Activated naive CD8-positive, alpha-beta T cell (primary cell): ENCODE measurements at regions not wholly inside any gene's neighbourhood (a gene's known extent, or its start where the extent isn't known, plus 50 kb on each side); places are given as distances from the start of the nearest gene placed in this dataset.

Experiments used
- H3K27ac Mint-ChIP-seq: one replicate; pipeline ENCODE4 v1.8.0; 2021; ENCODE audit warnings: mixed read lengths
- H3K27me3 Mint-ChIP-seq: one replicate; pipeline ENCODE4 v1.8.0; 2021; ENCODE audit warnings: mixed read lengths
- H3K36me3 Mint-ChIP-seq: one replicate; pipeline ENCODE4 v1.8.0; 2021; ENCODE audit warnings: mixed read lengths
- H3K4me1 Mint-ChIP-seq: one replicate; pipeline ENCODE4 v1.8.0; 2021; ENCODE audit warnings: low read depth, mixed read lengths
- H3K4me3 Mint-ChIP-seq: one replicate; pipeline ENCODE4 v1.8.0; 2021; ENCODE audit warnings: mild to moderate bottlenecking, mixed read lengths
- H3K9me3 Mint-ChIP-seq: one replicate; pipeline ENCODE4 v1.8.0; 2021; ENCODE audit warnings: low read depth, mixed read lengths

DNA sequence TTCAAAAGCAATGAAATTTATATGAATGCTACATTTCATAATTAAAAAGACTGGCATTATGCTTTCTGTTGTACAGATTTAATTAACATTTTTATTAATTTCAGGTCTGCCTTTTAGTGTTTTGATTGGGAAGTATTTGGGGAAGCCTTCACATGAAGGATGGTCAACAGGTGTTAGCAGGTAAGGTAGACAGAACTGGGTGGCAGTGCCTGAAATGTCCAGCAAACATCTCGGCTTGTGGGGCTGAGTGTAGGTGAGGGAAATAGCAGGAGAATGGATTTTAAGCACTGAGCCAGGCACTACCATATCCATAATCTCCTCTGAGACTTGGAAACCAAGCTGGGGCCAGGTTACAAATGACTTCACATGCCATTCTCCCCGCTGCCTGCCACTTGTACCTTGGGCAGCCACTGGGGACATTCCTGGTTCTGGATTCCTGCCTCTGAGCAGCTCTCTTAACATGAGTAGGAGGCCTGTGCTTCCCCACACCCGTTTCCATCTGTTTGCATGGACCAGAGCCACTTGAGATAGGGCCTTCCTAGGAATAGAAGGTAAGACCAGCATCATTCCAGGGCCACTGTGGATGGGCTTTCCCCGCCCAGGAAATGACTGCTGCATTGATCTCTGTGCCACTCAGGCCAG lies 125.9 kb upstream of the HES1 start:
- Mint-ChIP-seq H3K9me3 (no peaks in the 10 kb centered on the region), H3K27me3 (peaks cover 2% of the 10 kb centered on the region), H3K4me1 (no peaks in the 10 kb centered on the region), H3K36me3 (no peaks in the 10 kb centered on the region), H3K27ac (no peak overlapping the region), H3K4me3 (no peak overlapping the region)

DNA sequence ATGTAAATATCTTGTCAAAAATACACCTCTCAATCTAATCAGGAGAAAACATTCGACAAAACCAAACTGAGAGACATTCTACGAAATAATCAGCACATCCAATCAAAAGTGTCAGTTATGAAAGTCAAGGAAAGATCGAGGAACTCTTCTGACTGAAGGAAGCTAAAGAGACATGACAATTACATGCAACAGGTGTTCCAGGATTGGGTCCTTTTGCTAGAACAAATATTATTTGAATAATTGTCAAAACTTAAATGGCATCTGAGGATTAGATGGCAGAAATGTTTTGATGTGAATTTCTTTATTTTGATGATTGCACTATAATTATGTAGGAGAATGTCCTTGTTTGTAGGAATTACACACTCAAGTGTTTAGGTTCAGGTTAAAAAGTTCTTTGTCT lies 124.1 kb upstream of the HES1 start:
- Mint-ChIP-seq H3K9me3 (no peaks in the 10 kb centered on the region), H3K4me1 (no peaks in the 10 kb centered on the region), H3K36me3 (no peaks in the 10 kb centered on the region), H3K27ac (no peak overlapping the region), H3K4me3 (no peak overlapping the region), H3K27me3 (no peaks in the 10 kb centered on the region)

DNA sequence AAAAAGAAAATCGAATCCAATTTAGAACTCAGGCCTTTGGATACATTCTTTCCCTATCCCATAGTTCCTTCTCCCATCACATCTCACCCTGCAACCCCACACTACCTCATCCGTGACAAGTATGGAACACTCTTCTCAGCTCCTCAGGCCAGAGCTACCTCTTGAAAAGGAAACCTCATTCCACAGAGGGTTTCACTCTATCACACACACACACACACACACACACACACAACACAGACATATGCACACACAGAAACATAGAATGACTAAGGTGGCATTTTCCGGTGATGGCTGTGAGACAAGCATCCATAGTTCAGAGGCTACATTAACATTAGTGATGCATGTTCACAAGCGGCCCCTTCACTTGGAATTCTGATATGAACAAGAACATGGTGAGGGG lies 122.0 kb upstream of the HES1 start:
- no peaks in the 10 kb centered on the region for H3K9me3 Mint-ChIP-seq
- H3K27me3 Mint-ChIP-seq: no peaks in the 10 kb centered on the region
- no peak overlapping the region for H3K4me3 Mint-ChIP-seq
- no peaks in the 10 kb centered on the region for H3K36me3 Mint-ChIP-seq
- H3K27ac Mint-ChIP-seq: no peak overlapping the region
- H3K4me1 Mint-ChIP-seq: no peaks in the 10 kb centered on the region

DNA sequence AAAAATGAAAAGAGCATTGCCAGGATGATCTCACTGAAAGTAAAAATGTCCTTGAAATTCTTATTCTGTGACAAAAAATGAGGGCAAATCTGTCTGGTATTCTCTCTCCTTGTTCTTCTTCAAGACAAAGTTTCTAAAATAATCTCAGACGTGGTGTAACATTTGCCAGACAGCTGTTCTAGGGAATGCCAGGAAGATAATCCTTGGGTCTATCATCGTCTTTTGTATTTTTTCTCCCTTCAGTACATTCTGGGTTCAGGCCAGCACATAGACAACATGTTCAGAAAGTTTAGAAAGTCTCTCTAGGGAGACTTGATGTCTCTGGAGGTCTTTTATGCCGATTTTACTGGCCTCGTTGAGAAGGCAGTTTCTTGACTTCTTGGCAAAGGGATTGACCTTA lies 121.2 kb upstream of the HES1 start:
- H3K9me3 Mint-ChIP-seq: no peaks in the 10 kb centered on the region
- H3K36me3 Mint-ChIP-seq: no peaks in the 10 kb centered on the region
- H3K4me1 Mint-ChIP-seq: no peaks in the 10 kb centered on the region

DNA sequence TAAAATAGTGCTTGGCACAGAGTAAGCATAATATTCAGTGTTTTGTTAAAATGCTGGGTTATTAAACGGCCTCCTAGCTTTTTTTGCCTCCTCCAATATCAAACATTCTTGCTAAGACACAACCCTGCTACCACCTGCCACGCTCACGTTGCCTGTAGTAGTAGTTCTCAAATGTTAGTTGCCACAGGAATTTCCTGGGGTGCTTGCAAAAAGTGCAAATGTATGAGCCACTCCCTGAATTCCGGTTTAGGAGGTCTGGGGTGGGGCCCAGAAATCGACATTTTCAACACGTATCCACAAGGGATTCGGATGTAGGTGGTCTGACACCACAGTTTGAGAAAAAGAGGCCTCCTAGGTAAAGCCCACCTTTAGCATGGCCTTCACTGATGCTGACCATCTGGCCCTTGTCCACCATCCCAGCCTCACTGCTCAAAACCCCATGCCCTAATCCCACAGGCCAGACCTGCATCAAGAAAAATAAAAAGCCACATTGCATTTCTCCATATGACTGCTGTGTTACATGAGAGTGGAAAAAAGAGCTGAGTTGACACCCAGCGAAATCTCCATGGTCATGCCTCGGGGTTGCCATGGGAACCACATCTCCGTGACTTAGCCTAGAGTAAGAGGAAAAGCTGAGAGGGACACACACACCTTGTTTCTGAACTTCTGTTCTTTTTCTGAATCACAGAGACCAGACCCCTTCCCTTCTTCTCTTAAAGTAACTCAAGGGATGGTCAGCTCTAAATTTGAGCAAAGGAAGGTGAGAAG lies 116.4 kb upstream of the HES1 start:
- H3K27ac Mint-ChIP-seq: no peak overlapping the region
- H3K36me3 Mint-ChIP-seq: no peaks in the 10 kb centered on the region
- no peak overlapping the region for H3K4me3 Mint-ChIP-seq
- H3K27me3 Mint-ChIP-seq: no peaks in the 10 kb centered on the region
- H3K9me3 Mint-ChIP-seq: no peaks in the 10 kb centered on the region
- peaks cover 6% of the 10 kb centered on the region for H3K4me1 Mint-ChIP-seq

More for the DNA sequence above, 121.2 kb upstream of the HES1 start:
- H3K27me3 Mint-ChIP-seq: no peaks in the 10 kb centered on the region
- no peak overlapping the region for H3K4me3 Mint-ChIP-seq
- H3K27ac Mint-ChIP-seq: no peak overlapping the region

DNA sequence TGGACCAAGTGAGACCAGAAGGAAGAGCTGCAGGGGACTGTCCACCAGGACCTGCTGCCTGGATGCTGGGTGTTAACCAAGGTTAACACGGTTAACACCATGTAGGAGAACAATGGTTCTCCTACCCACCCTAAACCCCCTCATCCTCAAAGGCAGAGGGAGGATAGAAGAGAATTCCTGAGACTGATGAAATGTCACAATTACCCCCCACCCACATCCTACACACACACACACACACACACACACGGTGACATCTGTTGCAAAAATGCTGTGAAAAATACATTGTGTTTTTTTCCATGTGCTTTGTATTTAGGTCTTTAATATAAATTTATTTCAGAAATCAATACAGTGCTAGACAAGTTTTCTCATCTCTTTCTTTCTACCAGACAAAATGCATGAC lies 113.9 kb upstream of the HES1 start:
- Mint-ChIP-seq H3K4me1 (peaks cover 16% of the 10 kb centered on the region), H3K27me3 (no peaks in the 10 kb centered on the region), H3K27ac (no peak overlapping the region), H3K4me3 (no peak overlapping the region), H3K9me3 (no peaks in the 10 kb centered on the region), H3K36me3 (no peaks in the 10 kb centered on the region)

DNA sequence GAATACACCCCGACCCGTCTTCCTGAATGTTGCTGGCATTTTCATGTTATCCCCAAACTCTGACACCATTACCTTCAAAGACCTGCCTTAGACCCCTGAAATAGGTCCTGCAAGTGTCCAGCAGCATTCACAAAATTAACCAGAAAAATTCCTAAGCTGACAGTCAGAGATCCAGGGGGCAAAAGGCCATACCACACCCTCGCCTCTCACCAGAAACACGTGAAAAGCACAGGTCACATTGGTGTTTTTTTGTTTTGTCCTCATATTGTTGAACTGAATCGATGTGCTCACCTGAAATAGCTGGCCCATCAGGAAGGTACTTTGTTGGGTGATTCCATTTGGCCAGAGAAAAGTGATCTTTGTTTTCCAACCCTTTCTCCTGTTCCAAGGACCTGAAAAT lies 113.1 kb upstream of the HES1 start:
- no peaks in the 10 kb centered on the region for H3K36me3 Mint-ChIP-seq
- H3K4me1 Mint-ChIP-seq: peaks cover 16% of the 10 kb centered on the region
- no peaks in the 10 kb centered on the region for H3K9me3 Mint-ChIP-seq
- no peak overlapping the region for H3K27ac Mint-ChIP-seq
- no peaks in the 10 kb centered on the region for H3K27me3 Mint-ChIP-seq
- no peak overlapping the region for H3K4me3 Mint-ChIP-seq

DNA sequence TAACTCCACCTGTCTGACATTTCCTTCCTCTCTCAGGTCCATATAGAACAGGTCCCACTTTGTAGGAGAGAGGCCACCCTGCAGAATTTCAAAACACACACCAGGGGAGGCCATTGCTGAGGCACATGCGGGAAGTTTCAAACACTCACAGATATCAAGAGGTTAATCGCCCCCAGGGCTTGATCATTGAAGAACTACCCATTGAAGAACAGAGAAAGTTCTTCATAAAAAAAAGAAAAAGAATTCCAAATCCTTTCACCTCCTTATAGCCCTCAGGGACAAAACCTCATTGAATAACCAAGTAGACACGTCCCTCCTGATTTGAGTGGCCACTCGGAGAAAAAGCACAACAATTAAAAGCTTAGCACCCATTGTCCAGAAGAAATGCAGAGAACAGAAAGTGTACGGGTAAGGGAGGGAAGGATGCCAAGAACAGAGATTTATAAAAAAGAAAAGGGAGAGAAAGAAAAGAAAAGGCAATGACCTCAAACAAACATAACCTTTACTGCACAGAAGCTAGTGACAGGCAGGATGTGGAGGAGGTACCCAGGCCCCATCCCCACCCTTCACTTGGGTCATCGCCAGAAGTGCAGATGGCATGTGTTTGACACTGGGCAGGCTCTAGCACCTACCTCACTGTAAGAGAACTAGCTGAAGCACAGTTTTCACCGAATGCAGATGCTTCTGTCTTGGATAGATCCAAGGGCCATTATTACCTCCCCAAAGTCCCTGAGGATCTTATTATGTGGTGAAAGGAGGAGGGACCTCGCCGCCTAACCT lies 112.3 kb upstream of the HES1 start:
- Mint-ChIP-seq H3K4me3 (no peak overlapping the region), H3K27ac (no peak overlapping the region), H3K4me1 (peaks cover 16% of the 10 kb centered on the region), H3K9me3 (peaks cover 3% of the 10 kb centered on the region), H3K27me3 (no peaks in the 10 kb centered on the region), H3K36me3 (no peaks in the 10 kb centered on the region)

DNA sequence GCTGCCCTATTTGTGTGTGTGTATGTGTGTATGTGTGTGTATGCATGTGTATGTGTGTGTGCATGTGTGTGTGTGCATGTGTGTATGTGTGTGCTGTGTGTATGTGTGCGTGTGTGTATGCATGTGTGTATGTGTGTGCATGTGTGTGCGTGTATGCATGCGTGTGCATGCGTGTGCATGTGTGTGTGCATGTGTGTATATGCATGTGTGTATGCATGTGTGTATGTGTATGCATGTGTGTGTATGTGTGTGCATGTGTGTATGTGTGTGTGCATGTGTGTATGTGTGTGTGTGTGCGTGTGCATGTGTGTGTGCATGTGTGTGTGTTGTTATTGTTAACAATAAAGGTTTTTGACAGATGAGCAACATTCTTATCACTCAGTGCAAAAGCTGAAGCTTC lies 110.8 kb upstream of the HES1 start:
- Mint-ChIP-seq H3K9me3 (peaks cover 4% of the 10 kb centered on the region), H3K4me1 (peaks cover 16% of the 10 kb centered on the region), H3K36me3 (no peaks in the 10 kb centered on the region), H3K4me3 (no peak overlapping the region), H3K27ac (no peak overlapping the region), H3K27me3 (no peaks in the 10 kb centered on the region)

DNA sequence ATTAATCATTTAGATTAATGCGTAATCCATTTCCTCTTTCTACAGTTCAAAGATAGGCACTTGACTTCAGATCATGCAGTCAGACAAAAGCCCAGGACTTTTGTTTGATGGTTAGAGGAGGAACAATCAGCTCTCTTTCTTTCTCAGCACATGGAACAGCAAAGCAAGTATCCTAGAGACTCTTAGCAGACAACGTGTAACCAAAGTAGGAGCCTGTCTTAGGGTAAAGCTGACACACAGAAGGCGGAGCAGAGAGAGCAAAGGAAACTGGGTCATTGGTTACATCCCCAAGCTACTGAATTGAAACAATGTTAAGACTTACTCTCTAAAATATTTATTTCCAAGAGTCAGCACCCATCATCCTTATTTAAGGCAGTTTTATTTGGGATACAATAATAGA lies 110.0 kb upstream of the HES1 start:
- Mint-ChIP-seq H3K4me1 (peaks cover 16% of the 10 kb centered on the region), H3K4me3 (no peak overlapping the region), H3K27ac (no peak overlapping the region), H3K27me3 (no peaks in the 10 kb centered on the region), H3K9me3 (peaks cover 4% of the 10 kb centered on the region), H3K36me3 (no peaks in the 10 kb centered on the region)

DNA sequence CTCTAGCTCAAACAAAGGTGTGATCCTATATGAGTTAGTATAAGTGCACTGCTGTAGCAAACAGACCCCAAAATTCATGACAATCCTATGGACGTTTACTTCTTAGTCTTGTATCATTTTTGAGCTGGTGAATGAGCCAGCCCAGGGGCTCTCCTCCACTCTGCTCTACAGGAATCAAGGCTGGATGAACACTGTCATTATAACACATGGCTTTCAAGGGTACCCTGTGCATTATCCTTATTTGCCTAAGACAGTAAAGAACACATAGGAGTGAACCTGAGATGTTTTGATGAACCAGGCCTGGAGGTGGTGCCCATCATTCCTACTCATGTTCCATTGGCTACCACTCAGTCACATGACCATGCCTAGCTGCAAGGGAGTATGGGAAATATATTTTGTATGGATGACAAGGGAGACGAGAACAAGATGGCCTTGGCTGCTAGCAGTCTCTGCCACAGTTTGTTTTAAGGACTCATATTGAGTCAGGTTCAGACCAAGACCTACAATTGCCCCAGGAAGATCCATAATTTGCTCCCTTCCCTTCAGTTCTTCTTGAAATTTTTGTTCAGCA lies 107.4 kb upstream of the HES1 start:
- no peak overlapping the region for H3K4me3 Mint-ChIP-seq
- H3K27ac Mint-ChIP-seq: no peak overlapping the region
- peaks cover 14% of the 10 kb centered on the region for H3K4me1 Mint-ChIP-seq
- H3K9me3 Mint-ChIP-seq: peaks cover 4% of the 10 kb centered on the region
- H3K36me3 Mint-ChIP-seq: no peaks in the 10 kb centered on the region
- peaks cover 2% of the 10 kb centered on the region for H3K27me3 Mint-ChIP-seq

DNA sequence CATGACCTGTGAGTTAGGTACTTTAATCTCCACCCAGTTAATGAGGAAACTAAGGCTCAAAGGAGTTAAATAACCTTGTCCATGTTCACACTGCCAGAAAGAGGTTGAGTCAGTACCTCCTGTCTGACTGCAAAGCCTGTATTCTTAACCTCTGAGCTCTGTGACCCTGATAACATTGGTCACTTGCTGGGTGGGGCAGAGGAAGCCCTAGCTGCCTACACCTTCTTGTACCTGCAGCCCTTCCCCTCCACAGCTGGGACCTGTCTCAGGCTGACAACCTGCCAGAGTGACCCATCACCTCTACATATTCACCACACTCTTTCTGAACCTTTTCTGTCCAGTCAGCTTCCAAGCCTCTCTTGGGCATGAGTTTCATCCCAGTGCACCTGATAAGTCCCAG lies 106.1 kb upstream of the HES1 start:
- Mint-ChIP-seq H3K27me3 (peaks cover 2% of the 10 kb centered on the region), H3K36me3 (no peaks in the 10 kb centered on the region), H3K27ac (no peak overlapping the region), H3K4me3 (no peak overlapping the region), H3K4me1 (peaks cover 9% of the 10 kb centered on the region), H3K9me3 (peaks cover 4% of the 10 kb centered on the region)

DNA sequence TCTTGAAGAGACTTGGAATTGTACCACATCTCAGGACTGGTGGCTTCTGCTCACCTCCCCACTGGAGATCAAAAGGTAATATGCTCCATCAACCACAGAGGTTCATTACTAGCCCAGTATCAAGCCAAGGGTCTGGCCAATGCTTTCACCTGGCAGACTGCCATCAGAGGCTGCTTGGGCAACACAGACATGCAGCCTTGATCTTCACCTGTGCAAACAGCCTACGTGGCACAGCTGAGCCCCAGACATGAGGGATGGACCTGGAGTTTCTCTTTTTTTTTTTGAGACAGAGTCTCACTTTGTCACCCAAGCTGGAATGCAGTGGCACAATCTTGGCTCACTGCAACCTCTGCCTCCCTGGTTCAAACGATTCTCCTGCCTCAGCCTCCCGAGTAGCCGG lies 105.6 kb upstream of the HES1 start:
- H3K27me3 Mint-ChIP-seq: peaks cover 2% of the 10 kb centered on the region
- no peak overlapping the region for H3K4me3 Mint-ChIP-seq
- peaks cover 4% of the 10 kb centered on the region for H3K9me3 Mint-ChIP-seq
- H3K27ac Mint-ChIP-seq: no peak overlapping the region
- H3K4me1 Mint-ChIP-seq: peaks cover 4% of the 10 kb centered on the region
- H3K36me3 Mint-ChIP-seq: no peaks in the 10 kb centered on the region

DNA sequence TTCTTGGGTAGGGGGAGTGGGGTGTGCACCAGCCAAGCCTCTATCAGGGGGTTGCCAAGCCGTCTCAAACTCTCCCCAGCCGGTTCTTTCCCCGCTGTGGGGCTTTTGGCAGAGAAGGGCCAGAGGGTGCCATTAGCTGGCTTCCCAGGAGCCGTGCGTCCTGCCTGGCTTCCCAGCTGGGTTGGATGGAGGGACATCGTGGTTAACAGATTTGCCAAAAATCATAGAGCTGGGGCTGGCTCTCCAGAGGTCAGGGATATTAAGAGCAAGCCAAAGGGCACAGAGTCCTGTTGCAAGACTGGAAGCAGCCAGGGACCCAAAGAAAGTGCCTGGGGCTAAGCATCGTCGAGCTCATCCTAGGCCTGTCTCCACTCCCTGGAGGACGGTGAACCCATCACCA lies 104.6 kb upstream of the HES1 start:
- Mint-ChIP-seq H3K36me3 (no peaks in the 10 kb centered on the region), H3K27me3 (peaks cover 2% of the 10 kb centered on the region), H3K4me3 (no peak overlapping the region), H3K4me1 (no peaks in the 10 kb centered on the region), H3K27ac (no peak overlapping the region), H3K9me3 (peaks cover 4% of the 10 kb centered on the region)
